ENCODE measurements at regions not wholly inside any gene's neighbourhood (a gene's known extent, or its start where the extent isn't known, plus 50 kb on each side); places are given as distances from the start of the nearest gene placed in this dataset.

- DNase-seq (ENCODE audit: low spot score) (no peak), ATAC-seq (ENCODE audit: low read depth) (no peak)
- Histone ChIP-seq H3K4me1 (ENCODE audit: insufficient read depth, poor library complexity, severe bottlenecking) (no peaks in the 10 kb centered on the region), H3K27me3 (ENCODE audit: insufficient read depth, poor library complexity, severe bottlenecking) (no peaks in the 10 kb centered on the region), H3K9me3 (ENCODE audit: severe bottlenecking) (no peaks in the 10 kb centered on the region), H3K4me3 (ENCODE audit: severe bottlenecking) (no peak overlapping the region), H3K27ac (ENCODE audit: poor library complexity, severe bottlenecking) (no peak overlapping the region), H3K36me3 (ENCODE audit: low read depth) (no peaks in the 10 kb centered on the region)
- TF ChIP-seq CTCF (IDR thresholded peaks at IDR 0.05; ENCODE audit: poor library complexity, severe bottlenecking): no peak
These were observed 65.2 kb upstream of the FSHB start for GRCh38 chr11:30165652-30166051.

- TF ChIP-seq CTCF (IDR thresholded peaks at IDR 0.05; ENCODE audit: poor library complexity, severe bottlenecking): no peak
- no peaks in the 10 kb centered on the region for H3K9me3 ChIP-seq (ENCODE audit: severe bottlenecking)
These were observed 59.2 kb upstream of the FSHB start for GRCh38 chr11:30171661-30172060.

GRCh38 chr11:30172158-30172557 lies 58.7 kb upstream of the FSHB start:
- Histone ChIP-seq H3K4me1 (ENCODE audit: insufficient read depth, poor library complexity, severe bottlenecking) (no peaks in the 10 kb centered on the region), H3K27ac (ENCODE audit: poor library complexity, severe bottlenecking) (no peak overlapping the region), H3K9me3 (ENCODE audit: severe bottlenecking) (no peaks in the 10 kb centered on the region), H3K27me3 (ENCODE audit: insufficient read depth, poor library complexity, severe bottlenecking) (no peaks in the 10 kb centered on the region), H3K4me3 (ENCODE audit: severe bottlenecking) (no peak overlapping the region), H3K36me3 (ENCODE audit: low read depth) (no peaks in the 10 kb centered on the region)
- DNase-seq (ENCODE audit: low spot score) (no peak), ATAC-seq (ENCODE audit: low read depth) (no peak)
- no peak for TF ChIP-seq CTCF (IDR thresholded peaks at IDR 0.05; ENCODE audit: poor library complexity, severe bottlenecking)

More at GRCh38 chr11:30171661-30172060, 59.2 kb upstream of the FSHB start:
- Histone ChIP-seq H3K36me3 (ENCODE audit: low read depth) (no peaks in the 10 kb centered on the region), H3K27me3 (ENCODE audit: insufficient read depth, poor library complexity, severe bottlenecking) (no peaks in the 10 kb centered on the region), H3K4me1 (ENCODE audit: insufficient read depth, poor library complexity, severe bottlenecking) (no peaks in the 10 kb centered on the region), H3K27ac (ENCODE audit: poor library complexity, severe bottlenecking) (no peak overlapping the region), H3K4me3 (ENCODE audit: severe bottlenecking) (no peak overlapping the region)
- no peak for DNase-seq (ENCODE audit: low spot score)
- no peak for ATAC-seq (ENCODE audit: low read depth)

- no peak for DNase-seq (ENCODE audit: low spot score)
- H3K4me3 ChIP-seq (ENCODE audit: severe bottlenecking): no peak overlapping the region
- no peaks in the 10 kb centered on the region for H3K27me3 ChIP-seq (ENCODE audit: insufficient read depth, poor library complexity, severe bottlenecking)
- H3K4me1 ChIP-seq (ENCODE audit: insufficient read depth, poor library complexity, severe bottlenecking): no peaks in the 10 kb centered on the region
- no peak for ATAC-seq (ENCODE audit: low read depth)
- TF ChIP-seq CTCF (IDR thresholded peaks at IDR 0.05; ENCODE audit: poor library complexity, severe bottlenecking): no peak
- H3K36me3 ChIP-seq (ENCODE audit: low read depth): no peaks in the 10 kb centered on the region
- no peaks in the 10 kb centered on the region for H3K9me3 ChIP-seq (ENCODE audit: severe bottlenecking)
- no peak overlapping the region for H3K27ac ChIP-seq (ENCODE audit: poor library complexity, severe bottlenecking)
These were observed 57.9 kb upstream of the FSHB start for GRCh38 chr11:30172883-30173311.

GRCh38 chr11:30174265-30175020 lies 56.4 kb upstream of the FSHB start:
- no peak for DNase-seq (ENCODE audit: low spot score)
- Histone ChIP-seq H3K4me3 (ENCODE audit: severe bottlenecking) (no peak overlapping the region), H3K9me3 (ENCODE audit: severe bottlenecking) (no peaks in the 10 kb centered on the region), H3K27ac (ENCODE audit: poor library complexity, severe bottlenecking) (no peak overlapping the region), H3K27me3 (ENCODE audit: insufficient read depth, poor library complexity, severe bottlenecking) (no peaks in the 10 kb centered on the region), H3K36me3 (ENCODE audit: low read depth) (no peaks in the 10 kb centered on the region), H3K4me1 (ENCODE audit: insufficient read depth, poor library complexity, severe bottlenecking) (no peaks in the 10 kb centered on the region)
- ATAC-seq (ENCODE audit: low read depth): no peak
- no peak for TF ChIP-seq CTCF (IDR thresholded peaks at IDR 0.05; ENCODE audit: poor library complexity, severe bottlenecking)
